ENCODE measurements at regions not wholly inside any gene's neighbourhood (a gene's known extent, or its start where the extent isn't known, plus 50 kb on each side); places are given as distances from the start of the nearest gene placed in this dataset.

DNA sequence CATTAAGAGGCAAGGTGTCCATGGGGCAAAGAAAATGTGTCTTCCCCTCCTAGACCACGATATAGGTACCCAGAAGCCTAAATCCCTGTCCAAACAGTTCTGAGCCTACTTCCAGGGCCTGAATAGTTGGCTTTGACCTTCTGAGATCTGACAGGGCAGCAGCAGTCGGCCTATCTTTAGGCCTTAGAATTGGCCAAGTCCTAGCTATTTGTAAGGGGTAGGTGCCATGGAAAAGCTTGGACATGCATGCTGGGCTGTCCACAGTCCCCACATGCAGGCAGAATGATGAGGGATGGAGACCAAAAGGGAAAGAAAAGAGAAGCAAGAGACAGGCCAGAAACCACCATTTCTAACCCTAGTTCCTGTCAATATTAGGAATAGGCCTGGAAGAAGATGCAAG is 346.1 kb downstream of the ANXA1 start:
- TF ChIP-seq, protein P1, sequence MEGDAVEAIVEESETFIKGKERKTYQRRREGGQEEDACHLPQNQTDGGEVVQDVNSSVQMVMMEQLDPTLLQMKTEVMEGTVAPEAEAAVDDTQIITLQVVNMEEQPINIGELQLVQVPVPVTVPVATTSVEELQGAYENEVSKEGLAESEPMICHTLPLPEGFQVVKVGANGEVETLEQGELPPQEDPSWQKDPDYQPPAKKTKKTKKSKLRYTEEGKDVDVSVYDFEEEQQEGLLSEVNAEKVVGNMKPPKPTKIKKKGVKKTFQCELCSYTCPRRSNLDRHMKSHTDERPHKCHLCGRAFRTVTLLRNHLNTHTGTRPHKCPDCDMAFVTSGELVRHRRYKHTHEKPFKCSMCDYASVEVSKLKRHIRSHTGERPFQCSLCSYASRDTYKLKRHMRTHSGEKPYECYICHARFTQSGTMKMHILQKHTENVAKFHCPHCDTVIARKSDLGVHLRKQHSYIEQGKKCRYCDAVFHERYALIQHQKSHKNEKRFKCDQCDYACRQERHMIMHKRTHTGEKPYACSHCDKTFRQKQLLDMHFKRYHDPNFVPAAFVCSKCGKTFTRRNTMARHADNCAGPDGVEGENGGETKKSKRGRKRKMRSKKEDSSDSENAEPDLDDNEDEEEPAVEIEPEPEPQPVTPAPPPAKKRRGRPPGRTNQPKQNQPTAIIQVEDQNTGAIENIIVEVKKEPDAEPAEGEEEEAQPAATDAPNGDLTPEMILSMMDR (IDR thresholded peaks at IDR 0.05), result no peak
- no peak for TF ChIP-seq POLR2A (IDR thresholded peaks at IDR 0.05)

Data from testis (tissue), 2 donors.